ENCODE measurements at regions not wholly inside any gene's neighbourhood (a gene's known extent, or its start where the extent isn't known, plus 50 kb on each side); places are given as distances from the start of the nearest gene placed in this dataset.

DNA sequence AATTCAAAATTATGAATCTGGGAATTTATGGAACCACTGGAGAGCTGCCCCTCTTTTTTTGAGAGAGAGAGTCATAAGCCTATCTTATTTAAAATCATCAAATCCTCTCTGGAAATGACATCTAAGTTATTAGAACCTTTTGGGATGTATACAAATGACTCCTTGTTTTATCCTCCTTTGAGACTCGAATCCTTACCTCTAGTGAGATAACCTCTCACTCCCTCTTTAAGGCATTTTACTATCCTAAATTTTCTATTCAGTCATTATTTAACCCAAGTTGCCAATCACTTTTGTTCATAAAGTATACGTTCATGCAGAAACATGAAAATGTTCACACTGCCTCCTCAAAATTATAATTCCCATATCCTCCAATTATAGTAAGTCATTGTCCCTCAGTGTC, 313.6 kb upstream of the C1orf87 start:
- TF ChIP-seq YY1 (IDR thresholded peaks at IDR 0.05; ENCODE audit: insufficient read depth, insufficient read length) = no peak
- no peak for TF ChIP-seq ZNF274 (IDR thresholded peaks at IDR 0.05; ENCODE audit: low read depth, low read length)
- TF ChIP-seq SUZ12 (IDR thresholded peaks at IDR 0.05; ENCODE audit: extremely low read depth, insufficient read depth, insufficient read length) = no peak
